ENCODE measurements at regions not wholly inside any gene's neighbourhood (a gene's known extent, or its start where the extent isn't known, plus 50 kb on each side); places are given as distances from the start of the nearest gene placed in this dataset.

GRCh38 chr19:16015805-16016173, 60.5 kb upstream of the TPM4 start:
- intact Hi-C loops (cut with DNase I), result no loop called here
- ATAC-seq (no peak), DNase-seq (no peak)
- no peaks in the 10 kb centered on the region for H3K27me3 ChIP-seq (ENCODE audit: control insufficient read depth, insufficient read depth)
- 78% methylated on average over 3 of the region's 3 CpGs for WGBS
- no peaks in the 10 kb centered on the region for H3K4me1 ChIP-seq (ENCODE audit: control insufficient read depth, insufficient read depth, low read length)
- no peak overlapping the region for H3K4me3 ChIP-seq (ENCODE audit: low read length)
- no peak overlapping the region for H3K27ac ChIP-seq (ENCODE audit: low read length)
- H3K9me3 ChIP-seq (ENCODE audit: control insufficient read depth, low read length), result no peaks in the 10 kb centered on the region

GRCh38 chr19:16016226-16017137, 59.8 kb upstream of the TPM4 start:
- intact Hi-C loops (cut with DNase I), result no loop called here
- ATAC-seq, result no peak
- 89% methylated on average over 15 of the region's 15 CpGs for WGBS

GRCh38 chr19:16017138-16017490, 59.2 kb upstream of the TPM4 start:
- Histone ChIP-seq H3K4me1 (ENCODE audit: control insufficient read depth, insufficient read depth, low read length) (no peaks in the 10 kb centered on the region), H3K27ac (ENCODE audit: low read length) (no peak overlapping the region), H3K4me3 (ENCODE audit: low read length) (no peak overlapping the region), H3K27me3 (ENCODE audit: control insufficient read depth, insufficient read depth) (no peaks in the 10 kb centered on the region), H3K9me3 (ENCODE audit: control insufficient read depth, low read length) (no peaks in the 10 kb centered on the region)
- DNase-seq (no peak), ATAC-seq (no peak)
- WGBS, result 86% methylated on average over 11 of the region's 11 CpGs
- intact Hi-C loops (cut with DNase I), result no loop called here

More at GRCh38 chr19:16016226-16017137, 59.8 kb upstream of the TPM4 start:
- H3K9me3 ChIP-seq (ENCODE audit: control insufficient read depth, low read length), result no peaks in the 10 kb centered on the region
- no peak overlapping the region for H3K27ac ChIP-seq (ENCODE audit: low read length)
- no peak overlapping the region for H3K4me3 ChIP-seq (ENCODE audit: low read length)
- H3K4me1 ChIP-seq (ENCODE audit: control insufficient read depth, insufficient read depth, low read length), result no peaks in the 10 kb centered on the region
- no peaks in the 10 kb centered on the region for H3K27me3 ChIP-seq (ENCODE audit: control insufficient read depth, insufficient read depth)
- no peak for DNase-seq

GRCh38 chr19:16018106-16018755, 58.1 kb upstream of the TPM4 start:
- DNase-seq (no peak), ATAC-seq (no peak)
- H3K27ac ChIP-seq (ENCODE audit: low read length), result no peak overlapping the region
- H3K9me3 ChIP-seq (ENCODE audit: control insufficient read depth, low read length), result no peaks in the 10 kb centered on the region
- H3K4me3 ChIP-seq (ENCODE audit: low read length), result no peak overlapping the region
- H3K4me1 ChIP-seq (ENCODE audit: control insufficient read depth, insufficient read depth, low read length), result no peaks in the 10 kb centered on the region
- 83% methylated on average over 17 of the region's 17 CpGs for WGBS
- intact Hi-C loops (cut with DNase I), result no loop called here
- no peaks in the 10 kb centered on the region for H3K27me3 ChIP-seq (ENCODE audit: control insufficient read depth, insufficient read depth)

GRCh38 chr19:16018801-16019551, 57.3 kb upstream of the TPM4 start:
- Histone ChIP-seq H3K27ac (ENCODE audit: low read length) (no peak overlapping the region), H3K27me3 (ENCODE audit: control insufficient read depth, insufficient read depth) (no peaks in the 10 kb centered on the region), H3K4me1 (ENCODE audit: control insufficient read depth, insufficient read depth, low read length) (no peaks in the 10 kb centered on the region), H3K4me3 (ENCODE audit: low read length) (no peak overlapping the region), H3K9me3 (ENCODE audit: control insufficient read depth, low read length) (no peaks in the 10 kb centered on the region)
- peak in 1 of 3 donors; percentile 46 for DNase-seq
- intact Hi-C loops (cut with DNase I), result no loop called here
- ATAC-seq, result no peak
- WGBS, result 67% methylated on average over 13 of the region's 13 CpGs

- intact Hi-C loops (cut with DNase I), result no loop called here
- no peaks in the 10 kb centered on the region for H3K27me3 ChIP-seq (ENCODE audit: control insufficient read depth, insufficient read depth)
- WGBS, result 72% methylated on average over 24 of the region's 24 CpGs
- DNase-seq (no peak), ATAC-seq (no peak)
- H3K9me3 ChIP-seq (ENCODE audit: control insufficient read depth, low read length), result no peaks in the 10 kb centered on the region
- no peak overlapping the region for H3K4me3 ChIP-seq (ENCODE audit: low read length)
- H3K4me1 ChIP-seq (ENCODE audit: control insufficient read depth, insufficient read depth, low read length), result no peaks in the 10 kb centered on the region
- H3K27ac ChIP-seq (ENCODE audit: low read length), result no peak overlapping the region
Observed at GRCh38 chr19:16019691-16020448, 56.4 kb upstream of the TPM4 start.

GRCh38 chr19:16021796-16022195, 54.5 kb upstream of the TPM4 start:
- Histone ChIP-seq H3K4me3 (ENCODE audit: low read length) (no peak overlapping the region), H3K4me1 (ENCODE audit: control insufficient read depth, insufficient read depth, low read length) (no peaks in the 10 kb centered on the region), H3K9me3 (ENCODE audit: control insufficient read depth, low read length) (no peaks in the 10 kb centered on the region), H3K27ac (ENCODE audit: low read length) (no peak overlapping the region), H3K27me3 (ENCODE audit: control insufficient read depth, insufficient read depth) (no peaks in the 10 kb centered on the region)
- 75% methylated on average over 8 of the region's 8 CpGs for WGBS
- ATAC-seq (no peak), DNase-seq (no peak)
- intact Hi-C loops (cut with DNase I), result no loop called here

GRCh38 chr19:16022251-16022650, 54.0 kb upstream of the TPM4 start:
- H3K4me3 ChIP-seq (ENCODE audit: low read length), result no peak overlapping the region
- intact Hi-C loops (cut with DNase I), result no loop called here
- ATAC-seq (no peak), DNase-seq (no peak)
- H3K9me3 ChIP-seq (ENCODE audit: control insufficient read depth, low read length), result no peaks in the 10 kb centered on the region
- 68% methylated on average over 8 of the region's 8 CpGs for WGBS
- no peaks in the 10 kb centered on the region for H3K27me3 ChIP-seq (ENCODE audit: control insufficient read depth, insufficient read depth)
- no peaks in the 10 kb centered on the region for H3K4me1 ChIP-seq (ENCODE audit: control insufficient read depth, insufficient read depth, low read length)
- no peak overlapping the region for H3K27ac ChIP-seq (ENCODE audit: low read length)

- H3K27ac ChIP-seq (ENCODE audit: low read length), result no peak overlapping the region
- no peaks in the 10 kb centered on the region for H3K9me3 ChIP-seq (ENCODE audit: control insufficient read depth, low read length)
- no peak overlapping the region for H3K4me3 ChIP-seq (ENCODE audit: low read length)
- no peak for ATAC-seq
- intact Hi-C loops (cut with DNase I), result no loop called here
- H3K4me1 ChIP-seq (ENCODE audit: control insufficient read depth, insufficient read depth, low read length), result no peaks in the 10 kb centered on the region
- H3K27me3 ChIP-seq (ENCODE audit: control insufficient read depth, insufficient read depth), result no peaks in the 10 kb centered on the region
- no peak for DNase-seq
- 65% methylated on average over 4 of the region's 4 CpGs for WGBS
Observed at GRCh38 chr19:16022681-16023080, 53.6 kb upstream of the TPM4 start.

GRCh38 chr19:16023146-16023915, 53.0 kb upstream of the TPM4 start:
- Histone ChIP-seq H3K9me3 (ENCODE audit: control insufficient read depth, low read length) (no peaks in the 10 kb centered on the region), H3K27ac (ENCODE audit: low read length) (no peak overlapping the region), H3K27me3 (ENCODE audit: control insufficient read depth, insufficient read depth) (no peaks in the 10 kb centered on the region), H3K4me1 (ENCODE audit: control insufficient read depth, insufficient read depth, low read length) (no peaks in the 10 kb centered on the region), H3K4me3 (ENCODE audit: low read length) (no peak overlapping the region)
- intact Hi-C loops (cut with DNase I), result no loop called here
- DNase-seq (no peak), ATAC-seq (no peak)
- 73% methylated on average over 14 of the region's 14 CpGs for WGBS
